T follicular helper cell (primary cell): ENCODE measurements at regions not wholly inside any gene's neighbourhood (a gene's known extent, or its start where the extent isn't known, plus 50 kb on each side); places are given as distances from the start of the nearest gene placed in this dataset.
"Not testable (repeated sequence)": the region's sequence is repeated elsewhere in the genome, so short reads cannot be mapped to it uniquely, and the experiment has no call there.

Experiments
- DNase-seq: peaks from one replicate; pipeline ENCODE4 v3.0.0-alpha.2; 2020; ENCODE audit warnings: low read depth

DNA sequence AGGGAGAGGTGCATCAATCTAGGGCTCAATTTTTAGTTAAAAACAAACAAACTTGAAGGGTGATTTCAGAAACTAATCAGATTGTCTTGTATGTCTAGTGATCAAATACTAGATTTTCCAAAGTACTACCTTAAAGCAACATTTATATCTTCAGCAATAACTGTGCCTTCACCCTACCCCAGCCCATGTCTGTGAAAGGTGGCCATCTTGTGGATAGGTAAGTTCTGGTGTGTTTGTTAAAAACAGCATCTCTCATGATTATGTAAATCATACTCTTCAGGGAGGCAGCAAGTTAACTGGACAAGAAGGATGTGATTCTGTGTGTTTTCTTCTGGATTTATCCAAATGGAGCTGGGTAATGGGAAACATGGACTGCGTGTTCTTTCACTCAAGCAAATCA, 81.4 kb upstream of the ACSL1 start:
- DNase-seq: no peak

DNA sequence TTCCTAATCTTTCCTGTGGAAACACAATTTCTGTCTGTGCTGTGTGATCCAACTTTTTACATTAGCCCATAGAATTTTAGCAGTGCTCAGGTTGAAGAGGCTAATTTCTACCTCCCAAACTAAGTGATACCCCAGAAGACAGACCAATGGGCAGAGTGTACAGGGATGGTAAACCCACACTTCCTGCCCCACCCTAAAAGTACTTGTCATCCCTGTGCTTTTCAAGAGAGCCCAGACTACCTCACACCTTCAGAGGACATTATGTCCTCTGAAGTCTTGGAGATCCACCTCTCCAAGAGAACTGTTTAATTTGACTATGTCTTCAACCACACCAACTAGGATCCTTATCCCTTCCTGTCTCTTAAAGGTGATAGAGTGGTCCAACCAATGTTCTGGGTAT, 82.0 kb upstream of the ACSL1 start:
- no peak for DNase-seq

DNA sequence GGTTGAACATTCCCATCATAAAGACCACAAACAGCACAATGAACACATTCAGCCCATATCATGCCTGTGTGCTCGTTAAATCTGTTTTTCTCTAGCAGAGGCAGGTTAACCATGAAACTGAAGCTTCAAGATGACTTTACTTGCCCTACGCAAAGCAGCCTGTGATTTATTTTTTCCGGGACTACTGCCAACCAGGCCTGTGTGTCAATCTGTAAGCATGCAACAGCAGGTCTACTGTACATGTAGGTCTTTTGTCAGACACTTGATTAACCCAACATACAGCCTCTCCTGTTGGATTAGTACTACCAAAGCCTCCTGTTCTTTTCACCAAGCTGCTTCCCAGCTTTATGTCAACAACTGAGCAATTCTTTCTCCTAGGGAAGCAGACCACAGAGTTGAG, 85.5 kb upstream of the ACSL1 start:
- no peak for DNase-seq

DNA sequence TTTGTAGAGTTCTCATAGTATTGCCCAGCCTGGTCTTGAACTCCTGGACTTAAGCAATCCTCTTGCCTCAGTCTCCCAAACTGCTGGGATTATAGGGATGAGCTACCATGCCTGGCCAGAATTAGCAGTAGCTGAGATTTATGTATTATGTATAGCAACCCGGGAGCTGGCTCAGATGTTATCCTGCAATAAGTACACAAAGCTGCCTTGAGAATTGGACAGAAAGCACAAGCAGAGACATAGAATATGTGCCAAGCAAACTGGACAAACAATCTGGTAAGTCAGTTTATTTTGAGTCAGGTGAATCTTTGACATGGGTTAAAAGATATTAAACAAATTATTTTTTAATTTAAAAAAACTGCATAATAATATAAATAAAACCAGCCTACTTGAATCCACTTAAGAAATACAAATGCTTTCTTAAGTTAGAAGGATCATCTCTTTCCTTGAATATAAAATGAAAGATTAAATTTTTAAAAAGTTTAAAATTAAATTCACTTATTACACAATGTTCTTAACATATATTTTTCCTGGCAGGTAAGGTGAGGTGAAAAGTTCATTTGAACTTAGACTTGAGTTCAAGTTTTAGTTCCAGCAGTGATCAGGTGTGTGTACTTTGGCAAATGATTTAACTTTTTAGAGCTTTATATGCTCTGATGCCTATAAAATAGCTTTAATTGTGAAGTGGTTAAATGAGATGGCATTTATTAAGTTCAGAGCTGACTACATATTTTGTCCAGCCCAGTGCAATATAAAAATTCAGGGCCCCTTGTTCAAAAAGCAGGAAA, 87.8 kb upstream of the ACSL1 start:
- no peak for DNase-seq

DNA sequence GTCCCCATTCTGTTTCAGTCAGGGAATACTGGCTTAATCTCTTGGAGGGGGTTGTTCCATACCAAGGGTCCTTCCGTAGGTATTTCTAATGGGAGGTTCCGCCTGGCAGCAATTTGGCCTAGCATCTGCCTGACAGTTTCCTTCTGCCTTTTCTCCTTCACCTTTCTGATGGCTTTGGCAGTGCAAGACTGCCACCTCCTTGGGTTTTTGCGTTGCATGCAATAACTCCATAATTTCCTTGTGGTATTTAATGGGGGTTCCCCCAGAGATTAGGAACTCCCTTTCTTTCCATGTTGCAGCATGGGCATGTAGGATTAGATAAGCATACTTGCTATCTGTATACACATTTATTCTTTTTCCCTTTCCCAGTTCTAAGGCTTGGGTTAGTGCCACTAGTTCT, 93.0 kb upstream of the ACSL1 start:
- not testable (repeated sequence) for DNase-seq

DNA sequence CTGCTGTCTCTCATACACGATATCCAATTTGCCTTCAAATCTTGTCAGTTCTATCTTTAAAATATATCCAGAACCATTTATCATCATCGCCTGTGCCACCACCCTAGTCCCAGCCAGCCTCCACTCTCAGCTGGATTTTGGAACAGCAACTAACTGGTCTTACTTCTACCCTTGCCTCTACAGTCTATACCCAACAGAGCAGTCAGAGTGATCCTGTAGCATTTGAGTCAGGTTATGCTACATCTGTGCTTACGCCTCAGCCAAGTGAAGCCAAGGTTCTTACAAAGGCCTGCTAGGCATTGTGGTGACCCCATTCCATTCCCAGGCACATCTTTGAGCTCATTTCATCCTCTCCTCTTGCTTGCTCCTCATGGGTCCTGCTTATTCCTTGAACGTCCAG, 95.7 kb upstream of the ACSL1 start:
- no peak for DNase-seq

DNA sequence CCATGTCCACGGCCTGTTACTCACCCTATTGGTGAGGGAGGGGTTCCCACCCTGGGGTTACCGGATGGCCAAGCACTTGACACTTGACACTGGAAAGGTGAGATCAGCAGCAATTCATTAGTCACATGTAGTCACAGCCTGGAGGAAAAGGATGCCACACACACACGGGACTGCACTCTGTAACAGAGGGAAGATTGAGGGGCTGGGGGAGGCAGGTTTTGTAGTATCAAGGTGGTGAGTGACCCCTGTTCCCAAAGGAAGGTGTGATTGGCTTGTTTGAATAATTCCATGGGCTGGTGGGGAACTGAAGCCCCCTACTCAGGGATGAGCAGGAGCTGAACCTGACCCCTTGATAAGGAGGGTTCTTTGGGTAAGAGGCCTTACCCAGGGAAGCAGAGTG, 96.0 kb upstream of the HELT start:
- DNase-seq: no peak

DNA sequence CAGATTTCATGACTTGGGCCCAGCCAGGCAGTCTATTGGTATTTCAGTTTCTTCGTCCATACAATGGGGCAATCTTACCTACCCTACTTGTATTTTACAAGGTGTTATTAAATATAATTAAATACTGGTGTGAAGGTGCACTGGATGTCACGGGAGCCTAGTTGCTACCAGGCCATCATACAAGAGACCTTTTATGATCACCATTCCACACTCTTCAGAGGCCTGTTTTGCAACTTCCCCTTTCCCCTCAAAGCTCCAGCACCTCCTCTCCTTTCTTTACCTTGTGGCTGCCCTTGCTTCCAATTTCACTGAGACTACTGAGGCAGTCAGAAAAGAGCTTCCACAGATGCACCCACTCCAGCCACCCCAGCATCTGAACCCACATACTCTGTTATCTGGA, 93.8 kb upstream of the HELT start:
- no peak for DNase-seq

DNA sequence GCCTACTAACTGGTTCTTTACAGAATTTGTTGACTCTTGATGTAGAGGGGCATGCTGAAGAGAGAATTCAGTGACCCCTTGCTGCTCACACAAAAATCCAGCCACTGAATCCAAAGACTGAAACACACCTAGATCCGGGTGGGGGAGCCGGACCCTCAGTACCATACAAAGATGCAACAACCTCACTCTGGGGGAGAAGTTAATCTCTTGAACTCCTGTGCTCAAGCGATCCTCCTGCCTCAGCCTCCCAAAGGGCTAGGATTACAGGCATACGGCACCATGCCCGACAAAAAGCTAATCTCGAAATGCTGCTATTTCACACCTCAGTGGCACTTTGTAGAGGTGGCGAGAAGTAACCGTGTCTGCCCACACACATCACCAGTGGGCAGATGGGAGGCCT, 88.8 kb upstream of the HELT start:
- DNase-seq: no peak

DNA sequence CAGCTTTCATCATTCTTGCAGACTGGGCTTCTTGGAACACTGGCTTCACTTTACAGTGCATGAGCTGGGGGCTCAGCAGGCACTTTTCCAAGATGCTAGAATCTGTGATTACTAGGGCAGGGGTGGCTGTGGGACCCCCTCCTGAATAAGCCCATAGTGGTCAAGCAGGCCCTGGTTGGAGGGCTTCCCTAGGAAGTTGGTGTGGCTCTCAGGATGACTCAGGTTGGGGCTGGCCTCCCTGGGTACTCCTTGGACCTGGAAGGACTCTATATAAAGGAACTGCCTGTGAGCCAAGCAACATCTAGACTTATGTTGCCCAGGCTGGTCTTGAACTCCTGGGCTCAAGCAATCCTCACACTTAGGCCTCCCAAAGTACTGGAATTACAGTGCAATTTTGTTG, 88.3 kb upstream of the HELT start:
- no peak for DNase-seq

DNA sequence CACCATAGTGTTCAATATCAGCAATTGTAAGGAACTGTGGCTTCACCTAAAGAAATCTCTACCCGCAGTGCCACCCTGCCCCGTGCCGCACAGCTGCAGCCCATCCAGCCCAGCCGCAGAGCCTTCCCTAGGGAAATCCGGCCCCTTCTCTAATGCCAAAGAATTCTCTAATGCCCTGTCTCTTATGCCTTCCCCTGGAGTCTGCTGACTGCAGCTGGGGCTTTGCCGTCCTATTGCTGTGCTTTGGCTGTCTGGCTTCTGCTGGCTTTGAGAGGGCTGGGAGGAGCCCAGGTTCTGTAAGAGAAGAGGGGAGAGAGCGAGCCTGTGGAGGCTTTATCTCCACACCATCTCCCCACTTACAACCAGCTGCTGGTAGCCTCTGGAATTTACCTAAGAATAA, 85.9 kb upstream of the HELT start:
- DNase-seq: no peak

DNA sequence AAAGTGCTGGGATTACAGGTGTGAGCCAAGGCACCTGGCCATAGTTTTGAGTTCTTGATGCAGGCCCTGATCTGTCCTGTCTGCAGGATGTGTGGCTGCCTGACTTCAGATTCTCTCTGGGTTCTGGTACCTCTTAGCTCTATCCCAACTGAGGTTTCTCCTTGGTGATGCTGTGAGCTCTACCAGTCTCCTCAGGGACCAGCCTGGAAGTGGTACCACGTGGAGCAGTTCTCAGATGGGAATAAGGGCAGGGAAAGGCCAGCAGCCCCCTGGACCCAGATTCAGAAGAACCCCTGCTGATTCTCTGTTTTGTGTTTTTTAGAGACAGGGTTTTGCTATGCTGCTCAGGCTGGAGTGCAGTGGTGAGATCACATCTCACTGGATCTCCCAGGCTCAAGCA, 85.0 kb upstream of the HELT start:
- no peak for DNase-seq

DNA sequence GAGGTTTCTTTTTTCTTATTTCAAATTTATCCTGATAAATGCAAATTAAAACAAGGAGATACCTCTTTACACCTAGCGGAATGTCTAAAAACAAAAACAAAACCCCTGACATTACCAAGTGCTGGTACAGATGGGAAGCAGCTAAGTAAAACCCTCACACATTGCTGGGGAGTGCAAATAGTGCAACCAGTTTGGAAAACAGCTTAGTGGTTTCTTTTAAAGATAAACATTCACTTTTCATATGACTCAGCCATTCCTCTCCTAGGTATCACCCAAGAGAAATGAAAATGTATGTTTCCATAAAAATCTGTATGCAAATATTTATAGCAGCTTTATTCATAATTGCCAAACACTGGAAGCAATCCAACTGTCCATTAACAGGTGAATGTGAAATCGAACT, 84.1 kb upstream of the HELT start:
- DNase-seq: no peak

DNA sequence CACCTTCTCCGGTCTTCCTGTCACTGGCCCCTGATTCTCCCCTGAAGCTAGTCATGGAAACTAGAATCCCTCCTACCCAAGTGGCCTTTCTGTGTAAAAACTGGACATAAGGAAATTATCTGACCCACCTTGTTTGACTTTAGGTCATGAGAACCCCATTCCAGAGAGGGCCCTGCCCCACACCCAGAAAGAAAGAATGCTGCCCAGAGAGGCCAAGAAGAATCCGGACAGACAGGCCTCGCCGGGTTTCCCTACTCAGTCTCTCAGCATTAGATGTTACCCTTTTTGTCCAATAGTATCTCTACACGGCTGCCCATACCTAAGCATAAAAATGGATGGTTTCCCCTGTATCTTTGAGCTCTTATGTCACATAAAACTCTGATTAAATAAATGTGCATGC, 83.3 kb upstream of the HELT start:
- DNase-seq: no peak

DNA sequence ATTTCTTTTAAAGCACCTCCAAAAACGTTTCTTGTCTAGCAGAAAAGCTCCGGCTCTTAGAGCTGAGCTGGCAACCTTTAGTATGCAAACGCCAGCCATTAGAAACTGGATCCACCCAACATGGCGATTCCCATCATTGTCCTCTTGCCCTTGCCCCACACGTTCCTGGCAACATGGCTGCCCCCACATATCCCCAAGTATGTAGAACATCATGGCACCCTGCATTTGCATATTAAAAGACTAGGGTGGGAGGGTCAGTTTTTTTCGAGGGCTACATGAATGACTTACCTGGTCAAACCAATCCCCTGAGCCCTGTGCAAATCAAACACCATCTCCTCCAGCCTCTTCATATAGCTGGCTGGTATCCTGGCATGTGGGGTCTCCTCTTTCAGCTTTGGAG, 82.2 kb upstream of the HELT start:
- no peak for DNase-seq

DNA sequence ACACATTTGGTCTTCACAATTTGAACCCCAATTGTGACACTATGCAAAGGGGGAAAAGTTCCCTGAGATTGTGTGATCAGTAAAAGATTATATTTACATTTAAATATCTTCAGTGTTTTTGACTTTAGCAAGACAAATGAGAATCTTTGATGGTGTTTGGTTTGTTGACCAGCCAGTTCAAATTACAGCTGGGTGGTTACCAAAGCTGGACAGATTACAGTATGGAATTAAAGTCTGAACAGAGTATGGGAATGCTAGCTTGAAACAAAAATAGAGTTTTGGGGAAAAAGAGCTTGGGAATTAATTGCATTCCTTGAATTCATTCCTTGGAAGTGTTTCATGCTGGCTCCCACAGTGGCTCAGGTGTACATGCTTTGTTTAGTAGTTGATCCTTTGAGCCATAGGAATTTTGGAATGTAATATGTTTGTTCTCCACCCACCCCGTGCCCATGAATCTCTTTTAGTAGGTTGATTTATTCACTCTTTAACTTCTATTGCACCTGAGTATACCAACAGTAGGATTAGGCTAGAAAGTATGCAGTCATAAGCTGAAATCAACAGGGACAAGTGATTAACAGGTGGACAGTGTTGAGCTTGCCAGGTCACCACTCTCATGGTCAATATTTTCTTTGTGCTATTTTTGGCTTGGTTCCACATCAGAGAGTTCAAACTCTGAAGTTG, 81.1 kb upstream of the HELT start:
- DNase-seq: no peak

DNA sequence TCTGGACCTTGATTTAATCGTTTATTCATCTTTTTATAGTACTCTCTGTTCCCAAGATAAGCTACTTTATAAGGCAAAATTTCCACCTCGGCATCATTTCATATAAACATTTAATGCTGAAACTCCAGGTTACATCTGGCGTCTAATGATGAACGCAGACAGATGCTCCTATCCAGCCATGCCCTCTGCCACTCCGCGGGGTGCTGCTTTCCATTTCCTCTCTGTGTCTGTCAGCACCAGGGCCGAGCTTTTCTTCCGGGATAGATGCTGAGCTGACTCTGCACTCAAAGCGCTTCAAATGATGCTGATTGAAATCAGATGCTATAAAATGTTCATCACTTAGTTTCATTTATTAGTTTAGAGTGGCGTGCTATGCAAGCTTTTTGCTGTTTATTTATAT, 80.5 kb upstream of the HELT start:
- no peak for DNase-seq

DNA sequence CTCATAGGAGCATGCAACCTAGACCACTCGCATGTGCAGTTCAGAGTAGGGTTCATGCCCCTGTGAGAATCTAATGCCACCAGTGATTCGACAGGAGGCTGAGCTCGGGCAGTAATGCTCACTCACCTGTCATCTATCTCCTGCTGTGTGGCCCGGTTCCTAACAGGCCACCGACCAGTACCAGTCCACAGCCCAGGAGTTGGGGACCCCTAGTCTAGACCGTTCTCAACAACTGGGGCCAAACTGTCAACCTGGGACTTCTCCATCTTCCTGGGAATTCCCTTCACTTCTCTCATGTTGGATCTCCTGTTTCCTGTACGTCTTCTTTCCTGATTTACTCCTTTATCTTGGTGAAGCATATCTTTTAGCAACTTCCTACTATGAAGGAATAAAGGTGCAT, 79.4 kb upstream of the HELT start:
- no peak for DNase-seq

DNA sequence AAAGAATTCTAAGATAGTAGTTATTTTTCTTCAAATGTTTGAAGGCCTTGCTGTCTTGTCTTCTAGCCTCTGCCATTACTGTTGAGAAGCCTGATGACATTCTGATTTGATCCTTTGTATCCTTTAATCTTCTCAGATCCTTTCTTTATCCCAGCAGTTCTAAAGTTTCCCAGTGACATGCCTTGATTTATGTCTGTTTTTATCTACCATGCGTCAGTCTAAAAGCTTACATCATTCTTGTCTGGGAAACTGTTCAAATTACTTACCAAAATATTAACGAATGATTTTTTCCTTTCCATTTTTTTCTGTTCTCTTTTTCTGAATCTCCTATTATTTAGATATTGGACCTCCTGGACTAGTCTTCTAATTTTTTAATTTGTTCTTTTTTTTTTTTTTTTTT, 78.3 kb upstream of the HELT start:
- DNase-seq: no peak

DNA sequence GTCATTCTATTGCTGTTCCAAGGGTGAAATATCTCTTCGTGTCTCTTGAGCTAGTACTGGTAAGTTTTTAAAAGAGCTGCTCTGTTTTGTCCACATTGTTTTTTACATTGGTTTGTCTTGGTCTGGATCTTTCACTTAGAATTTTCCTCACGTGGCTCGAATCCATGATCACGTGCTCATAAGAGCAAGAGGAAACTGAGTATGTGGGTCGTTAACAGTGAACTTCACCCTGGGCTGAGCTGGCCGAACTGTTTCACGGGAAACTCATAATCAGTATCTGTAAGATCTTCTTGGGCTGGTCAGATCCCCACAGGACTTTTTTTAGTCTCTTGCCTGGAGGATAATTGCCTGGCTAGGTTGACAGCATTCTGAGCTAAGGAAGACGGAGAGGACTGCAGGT, 77.8 kb upstream of the HELT start:
- DNase-seq: no peak

DNA sequence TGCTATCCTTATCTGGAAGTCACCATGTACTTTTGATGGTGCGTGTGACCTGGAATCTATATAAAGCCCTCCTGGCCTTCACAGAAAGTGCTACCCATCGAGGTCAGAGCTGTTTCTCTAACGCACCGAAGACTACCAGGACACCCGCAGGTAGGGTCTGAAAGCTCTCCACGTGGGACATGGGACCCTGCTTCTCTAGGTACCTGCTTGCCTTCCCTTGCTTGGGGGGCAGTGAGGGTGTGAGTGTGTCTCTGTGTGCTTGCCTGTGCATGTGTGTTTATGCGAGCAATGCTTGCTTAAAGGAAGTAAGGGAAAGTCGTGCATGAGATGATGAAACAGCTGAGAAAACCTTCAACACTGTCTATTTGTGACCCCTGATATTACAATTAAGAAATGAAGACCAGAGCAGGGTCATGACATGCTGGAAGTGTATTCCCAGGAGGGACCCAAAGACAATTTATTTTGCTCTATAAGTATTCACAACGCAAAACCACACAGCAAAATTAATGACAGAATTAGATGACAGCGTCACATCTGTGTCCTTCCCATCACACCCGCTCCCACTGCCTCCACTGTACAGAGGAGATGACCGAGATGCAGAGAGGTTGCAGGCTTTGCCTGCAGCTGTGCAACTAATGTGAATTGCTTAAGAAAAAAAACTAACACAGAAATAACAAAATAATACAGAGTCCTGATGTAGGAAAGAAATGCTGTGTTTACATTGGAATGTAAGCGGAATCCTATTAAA, 76.4 kb upstream of the HELT start:
- DNase-seq: no peak

DNA sequence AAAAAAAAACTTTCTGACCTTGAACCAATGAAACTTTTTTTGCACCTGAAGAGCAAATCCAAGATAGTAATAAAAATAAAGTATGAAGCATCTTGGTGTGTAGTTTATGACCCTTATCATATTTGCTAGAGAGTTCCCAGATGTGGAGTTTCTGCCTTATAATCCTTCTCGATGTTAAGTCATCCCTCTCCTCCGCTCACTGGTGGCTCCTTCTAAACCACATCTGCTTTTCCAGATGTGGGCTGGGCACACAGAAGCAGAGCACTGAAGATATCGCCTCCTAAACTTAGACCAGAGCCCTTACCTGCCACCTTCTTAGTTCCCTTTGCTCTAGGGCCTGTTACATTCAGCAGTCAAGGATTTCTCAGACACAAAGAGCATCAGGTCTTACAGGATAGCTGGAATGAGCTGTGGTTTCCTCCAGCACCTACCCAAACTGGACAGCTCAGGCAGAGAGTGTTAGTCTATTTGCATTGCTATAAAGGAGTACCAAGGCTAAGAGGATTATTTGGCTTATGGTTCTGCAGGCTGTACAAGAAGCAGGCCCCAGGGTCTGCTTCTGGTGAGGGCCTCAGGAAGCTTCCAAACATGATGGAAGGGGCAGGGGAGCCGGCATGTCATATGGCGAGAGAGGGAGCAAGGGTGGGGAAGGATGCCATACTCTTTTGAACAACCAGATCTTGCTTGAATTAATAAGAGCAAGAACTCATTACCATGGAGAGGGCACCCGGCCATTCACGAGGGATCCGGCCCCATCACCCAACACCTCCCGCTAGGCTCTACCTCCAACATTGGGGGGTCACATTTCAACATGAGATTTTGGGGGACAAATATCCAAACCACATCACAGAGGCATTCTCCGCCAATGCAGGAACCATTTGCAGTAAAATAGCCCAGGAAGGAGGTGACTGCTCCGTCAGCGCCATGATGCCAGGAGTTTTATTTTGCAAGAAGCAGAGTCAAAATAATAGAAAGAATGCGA, 75.6 kb upstream of the HELT start:
- no peak for DNase-seq
